ENCODE measurements at regions not wholly inside any gene's neighbourhood (a gene's known extent, or its start where the extent isn't known, plus 50 kb on each side); places are given as distances from the start of the nearest gene placed in this dataset.

GRCh38 chr2:81942876-81943275, 1638.3 kb upstream of the LRRTM1 start:
- TF ChIP-seq CTCF (IDR thresholded peaks at IDR 0.05) (no peak), POLR2A (IDR thresholded peaks at IDR 0.05) (no peak)

DNA sequence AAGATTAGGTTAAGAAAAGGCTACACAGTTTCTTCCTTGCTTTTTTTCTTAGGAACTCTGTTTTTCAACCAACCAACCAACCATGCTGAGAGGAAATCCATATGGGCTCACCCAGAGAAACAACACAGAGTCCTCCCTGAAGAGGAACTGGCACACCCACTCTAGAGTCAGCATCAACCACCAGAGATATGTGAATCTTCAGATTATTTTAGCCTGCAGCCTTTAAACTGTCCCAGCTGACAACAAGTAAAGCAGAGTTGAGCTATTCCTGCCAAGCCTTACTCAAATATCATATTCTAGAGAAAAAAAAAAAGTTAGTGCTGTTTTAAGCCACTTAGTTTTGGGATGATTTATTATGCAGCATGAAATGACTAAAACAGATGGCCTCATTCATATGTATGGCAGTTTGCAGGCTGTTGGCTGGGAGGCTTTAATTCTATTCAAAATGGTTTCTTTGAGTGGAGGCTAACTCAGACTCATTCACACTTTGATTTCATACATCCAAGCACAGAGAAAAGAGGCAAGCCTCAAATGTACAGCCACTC, 1637.7 kb upstream of the LRRTM1 start:
- DNase-seq, result no peak
- no peaks in the 10 kb centered on the region for H3K9me3 ChIP-seq
- TF ChIP-seq POLR2A (IDR thresholded peaks at IDR 0.05) (no peak), CTCF (IDR thresholded peaks at IDR 0.05) (no peak)
- intact Hi-C loops (cut with DNase I; ENCODE audit: low total_unique reads), result no loop called here
- H3K27me3 ChIP-seq, result no peaks in the 10 kb centered on the region
- H3K4me3 ChIP-seq, result no peak overlapping the region
- no peaks in the 10 kb centered on the region for H3K4me1 ChIP-seq
- H3K27ac ChIP-seq, result no peak overlapping the region
- no peaks in the 10 kb centered on the region for H3K36me3 ChIP-seq (ENCODE audit: low read depth, missing control alignments)

More at GRCh38 chr2:81942876-81943275, 1638.3 kb upstream of the LRRTM1 start:
- no peak overlapping the region for H3K4me3 ChIP-seq
- 95 to 97% methylated on average over 1 of the region's 1 CpG for WGBS, 2 donors
- no peaks in the 10 kb centered on the region for H3K9me3 ChIP-seq
- H3K4me1 ChIP-seq, result no peaks in the 10 kb centered on the region
- no peak overlapping the region for H3K27ac ChIP-seq
- no peaks in the 10 kb centered on the region for H3K27me3 ChIP-seq
- no peaks in the 10 kb centered on the region for H3K36me3 ChIP-seq (ENCODE audit: low read depth, missing control alignments)
- intact Hi-C loops (cut with DNase I; ENCODE audit: low total_unique reads), result no loop called here
- no peak for DNase-seq

- WGBS, 2 donors, result 47% methylated on average over 7 of the region's 7 CpGs
- Histone ChIP-seq H3K27ac (no peak overlapping the region), H3K4me1 (no peaks in the 10 kb centered on the region), H3K9me3 (no peaks in the 10 kb centered on the region), H3K27me3 (no peaks in the 10 kb centered on the region), H3K36me3 (ENCODE audit: low read depth, missing control alignments) (no peaks in the 10 kb centered on the region), H3K4me3 (no peak overlapping the region)
- intact Hi-C loops (cut with DNase I; ENCODE audit: low total_unique reads), result no loop called here
- TF ChIP-seq CTCF (IDR thresholded peaks at IDR 0.05) (no peak), POLR2A (IDR thresholded peaks at IDR 0.05) (no peak)
- DNase-seq, result no peak
Measured at GRCh38 chr2:81940266-81940955, 1635.9 kb upstream of the LRRTM1 start.

DNA sequence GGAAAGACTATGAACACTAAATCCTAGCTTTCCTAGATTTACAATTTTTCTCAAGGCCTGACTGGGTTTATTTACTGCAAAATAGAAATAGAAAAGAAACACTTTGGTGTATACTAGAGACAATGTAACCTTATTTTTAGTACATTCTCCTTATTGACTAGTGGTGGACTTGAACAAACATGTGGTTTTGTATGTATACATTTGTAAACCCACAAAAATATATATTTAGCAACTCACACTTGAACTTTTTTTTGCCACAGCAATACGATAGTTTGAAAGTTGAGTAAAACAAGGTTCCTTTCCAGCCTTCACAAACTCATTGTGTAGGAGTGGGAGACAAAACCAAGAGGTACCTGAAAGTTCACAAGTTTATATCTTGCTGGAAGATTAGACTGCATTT, 1633.4 kb upstream of the LRRTM1 start:
- H3K27me3 ChIP-seq, result no peaks in the 10 kb centered on the region
- no peaks in the 10 kb centered on the region for H3K9me3 ChIP-seq
- no peak overlapping the region for H3K4me3 ChIP-seq
- H3K4me1 ChIP-seq, result no peaks in the 10 kb centered on the region
- 79 to 85% methylated on average over 1 of the region's 1 CpG for WGBS, 2 donors
- TF ChIP-seq POLR2A (IDR thresholded peaks at IDR 0.05), result no peak
- no peak for TF ChIP-seq CTCF (IDR thresholded peaks at IDR 0.05)
- DNase-seq, result no peak
- intact Hi-C loops (cut with DNase I; ENCODE audit: low total_unique reads), result no loop called here
- no peak overlapping the region for H3K27ac ChIP-seq
- H3K36me3 ChIP-seq (ENCODE audit: low read depth, missing control alignments), result no peaks in the 10 kb centered on the region

GRCh38 chr2:81903534-81903933, 1599.0 kb upstream of the LRRTM1 start:
- DNase-seq, result no peak

More at GRCh38 chr2:81903534-81903933, 1599.0 kb upstream of the LRRTM1 start:
- no peak overlapping the region for H3K4me3 ChIP-seq
- WGBS, 2 donors, result 48 to 51% methylated on average over 4 of the region's 4 CpGs
- no peak for TF ChIP-seq CTCF (IDR thresholded peaks at IDR 0.05)
- TF ChIP-seq POLR2A (IDR thresholded peaks at IDR 0.05), result no peak
- H3K4me1 ChIP-seq, result no peaks in the 10 kb centered on the region
- H3K27ac ChIP-seq, result no peak overlapping the region
- intact Hi-C loops (cut with DNase I; ENCODE audit: low total_unique reads), result no loop called here
- no peaks in the 10 kb centered on the region for H3K36me3 ChIP-seq (ENCODE audit: low read depth, missing control alignments)
- H3K27me3 ChIP-seq, result no peaks in the 10 kb centered on the region
- H3K9me3 ChIP-seq, result no peaks in the 10 kb centered on the region

All from testis (tissue), 2 donors.